ENCODE measurements at regions not wholly inside any gene's neighbourhood (a gene's known extent, or its start where the extent isn't known, plus 50 kb on each side); places are given as distances from the start of the nearest gene placed in this dataset.

DNA sequence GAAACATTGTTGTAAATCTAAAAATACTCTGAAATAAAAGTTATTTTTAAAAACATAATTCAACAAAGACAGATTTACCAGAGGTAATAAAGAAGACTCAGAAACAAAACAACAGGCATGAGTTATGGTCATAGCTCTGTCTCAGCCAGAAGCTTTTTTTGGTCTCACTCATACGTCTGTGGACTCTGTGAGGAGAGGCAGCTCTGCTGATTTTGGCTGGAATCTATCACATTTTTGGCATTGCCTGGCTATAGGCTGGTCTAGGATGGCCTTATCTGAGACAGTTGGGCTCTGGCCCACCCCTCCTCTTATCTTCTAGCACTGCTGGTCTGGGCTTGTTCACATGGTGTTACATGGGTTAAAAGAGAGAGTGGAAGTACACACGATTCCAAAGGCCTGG lies 514.0 kb upstream of the BTBD3 start:
- H3K4me1 ChIP-seq (ENCODE audit: insufficient read depth, low read length, poor library complexity, severe bottlenecking), result no peaks in the 10 kb centered on the region
- intact Hi-C loops (cut with micrococcal nuclease; ENCODE audit: unreplicated experiment), result no loop called here
- H3K27ac ChIP-seq (ENCODE audit: low read depth, low read length, poor library complexity, severe bottlenecking), result no peak overlapping the region
- no peak overlapping the region for H3K4me3 ChIP-seq (ENCODE audit: low read depth, low read length, poor library complexity, severe bottlenecking)
- no peak for DNase-seq (ENCODE audit: low spot score)
- POLR2A ChIA-PET, result interaction anchor here (0.6 kb wide), 1 partner anchor 481 kb away, joined by 7 read pairs; no protein-coding TSS in a partner anchor
- H3K4me2 ChIP-seq (ENCODE audit: low read length), result no peak overlapping the region
- H3K9me2 ChIP-seq (ENCODE audit: insufficient read depth, low read length), result no peaks in the 10 kb centered on the region
- no peaks in the 10 kb centered on the region for H4K20me1 ChIP-seq (ENCODE audit: insufficient read depth, low read length)
- no peaks in the 10 kb centered on the region for H3K9me3 ChIP-seq (ENCODE audit: low read length)
- H3K79me2 ChIP-seq (ENCODE audit: insufficient read depth, low read depth, low read length), result no peaks in the 10 kb centered on the region
- no peaks in the 10 kb centered on the region for H3K36me3 ChIP-seq (ENCODE audit: insufficient read depth, low read length)
- TF ChIP-seq, protein P1, sequence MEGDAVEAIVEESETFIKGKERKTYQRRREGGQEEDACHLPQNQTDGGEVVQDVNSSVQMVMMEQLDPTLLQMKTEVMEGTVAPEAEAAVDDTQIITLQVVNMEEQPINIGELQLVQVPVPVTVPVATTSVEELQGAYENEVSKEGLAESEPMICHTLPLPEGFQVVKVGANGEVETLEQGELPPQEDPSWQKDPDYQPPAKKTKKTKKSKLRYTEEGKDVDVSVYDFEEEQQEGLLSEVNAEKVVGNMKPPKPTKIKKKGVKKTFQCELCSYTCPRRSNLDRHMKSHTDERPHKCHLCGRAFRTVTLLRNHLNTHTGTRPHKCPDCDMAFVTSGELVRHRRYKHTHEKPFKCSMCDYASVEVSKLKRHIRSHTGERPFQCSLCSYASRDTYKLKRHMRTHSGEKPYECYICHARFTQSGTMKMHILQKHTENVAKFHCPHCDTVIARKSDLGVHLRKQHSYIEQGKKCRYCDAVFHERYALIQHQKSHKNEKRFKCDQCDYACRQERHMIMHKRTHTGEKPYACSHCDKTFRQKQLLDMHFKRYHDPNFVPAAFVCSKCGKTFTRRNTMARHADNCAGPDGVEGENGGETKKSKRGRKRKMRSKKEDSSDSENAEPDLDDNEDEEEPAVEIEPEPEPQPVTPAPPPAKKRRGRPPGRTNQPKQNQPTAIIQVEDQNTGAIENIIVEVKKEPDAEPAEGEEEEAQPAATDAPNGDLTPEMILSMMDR (conservative IDR thresholded peaks at IDR 0.05; ENCODE audit: low read length), result no peak
- no peak for TF ChIP-seq EZH2phosphoT487 (IDR thresholded peaks at IDR 0.05; ENCODE audit: borderline replicate concordance, low read depth, low read length)
- CTCF ChIA-PET (ENCODE audit: unreplicated experiment), result no interaction called here
- no TSS peak for BruUV-seq (replicated peaks)
- no peak overlapping the region for H2AFZ ChIP-seq (ENCODE audit: low read length)

DNA sequence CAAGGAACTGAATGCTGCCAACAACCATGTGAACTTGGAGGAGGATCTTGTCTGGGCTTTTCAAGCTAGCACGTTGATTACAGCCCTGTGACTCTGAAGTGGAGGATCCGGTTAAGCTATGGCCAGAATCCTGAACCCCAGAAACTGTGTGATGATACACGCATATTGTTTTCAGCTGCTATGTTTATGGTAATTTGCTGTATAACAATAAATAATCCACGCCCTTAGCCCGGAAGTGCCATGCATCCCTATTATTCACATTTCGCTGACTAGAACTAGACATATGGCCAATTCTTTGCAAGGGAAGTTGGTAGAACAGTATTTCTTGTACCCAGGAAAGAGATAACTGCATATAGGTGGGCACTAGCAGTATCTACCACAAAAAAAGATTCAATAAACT lies 510.8 kb upstream of the BTBD3 start:
- Histone ChIP-seq H3K4me2 (ENCODE audit: low read length) (no peak overlapping the region), H3K9me2 (ENCODE audit: insufficient read depth, low read length) (no peaks in the 10 kb centered on the region), H3K4me3 (ENCODE audit: low read depth, low read length, poor library complexity, severe bottlenecking) (no peak overlapping the region), H3K9me3 (ENCODE audit: low read length) (no peaks in the 10 kb centered on the region), H2AFZ (ENCODE audit: low read length) (no peak overlapping the region), H4K20me1 (ENCODE audit: insufficient read depth, low read length) (no peaks in the 10 kb centered on the region), H3K27ac (ENCODE audit: low read depth, low read length, poor library complexity, severe bottlenecking) (no peak overlapping the region), H3K79me2 (ENCODE audit: insufficient read depth, low read depth, low read length) (no peaks in the 10 kb centered on the region), H3K4me1 (ENCODE audit: insufficient read depth, low read length, poor library complexity, severe bottlenecking) (no peaks in the 10 kb centered on the region), H3K36me3 (ENCODE audit: insufficient read depth, low read length) (no peaks in the 10 kb centered on the region)
- TF ChIP-seq, protein P1 (conservative IDR thresholded peaks at IDR 0.05; ENCODE audit: low read length), result no peak
- TF ChIP-seq EZH2phosphoT487 (IDR thresholded peaks at IDR 0.05; ENCODE audit: borderline replicate concordance, low read depth, low read length), result no peak
- no peak for DNase-seq (ENCODE audit: low spot score)
- BruUV-seq (replicated peaks), result no TSS peak
- POLR2A ChIA-PET, result no interaction called here
- CTCF ChIA-PET (ENCODE audit: unreplicated experiment), result no interaction called here
- intact Hi-C loops (cut with micrococcal nuclease; ENCODE audit: unreplicated experiment), result no loop called here

DNA sequence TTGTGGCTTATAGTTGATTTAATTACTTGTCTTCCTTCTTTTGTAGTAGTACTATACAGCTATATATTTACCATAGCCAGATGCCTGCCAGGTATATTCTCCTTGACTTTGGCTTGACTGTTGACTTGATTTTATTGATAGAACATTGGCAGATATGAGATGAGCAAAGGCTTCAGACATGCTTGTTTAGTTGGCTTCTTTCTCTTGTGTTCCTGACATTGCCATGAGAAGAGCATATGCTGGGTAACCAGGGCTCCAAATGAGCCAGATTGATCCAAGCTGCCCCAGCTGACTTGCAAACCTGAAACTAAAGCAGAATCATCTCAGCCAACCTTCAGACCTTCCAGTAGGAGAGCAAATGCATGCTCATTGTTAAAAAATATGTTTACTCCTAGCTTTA lies 508.1 kb upstream of the BTBD3 start:
- Histone ChIP-seq H3K9me3 (ENCODE audit: low read length) (no peaks in the 10 kb centered on the region), H3K79me2 (ENCODE audit: insufficient read depth, low read depth, low read length) (no peaks in the 10 kb centered on the region), H3K4me2 (ENCODE audit: low read length) (no peak overlapping the region), H3K4me3 (ENCODE audit: low read depth, low read length, poor library complexity, severe bottlenecking) (no peak overlapping the region), H3K4me1 (ENCODE audit: insufficient read depth, low read length, poor library complexity, severe bottlenecking) (no peaks in the 10 kb centered on the region), H3K36me3 (ENCODE audit: insufficient read depth, low read length) (no peaks in the 10 kb centered on the region), H3K27ac (ENCODE audit: low read depth, low read length, poor library complexity, severe bottlenecking) (no peak overlapping the region), H4K20me1 (ENCODE audit: insufficient read depth, low read length) (no peaks in the 10 kb centered on the region), H2AFZ (ENCODE audit: low read length) (no peak overlapping the region), H3K9me2 (ENCODE audit: insufficient read depth, low read length) (no peaks in the 10 kb centered on the region)
- ChIA-PET CTCF (ENCODE audit: unreplicated experiment) (no interaction called here), POLR2A (interaction anchor here (0.6 kb wide), 1 partner anchor 555 kb away, joined by 3 read pairs; no protein-coding TSS in a partner anchor)
- DNase-seq (ENCODE audit: low spot score), result no peak
- BruUV-seq (replicated peaks), result no TSS peak
- no peak for TF ChIP-seq EZH2phosphoT487 (IDR thresholded peaks at IDR 0.05; ENCODE audit: borderline replicate concordance, low read depth, low read length)
- TF ChIP-seq, protein P1 (conservative IDR thresholded peaks at IDR 0.05; ENCODE audit: low read length), result no peak
- intact Hi-C loops (cut with micrococcal nuclease; ENCODE audit: unreplicated experiment), result no loop called here
